Lower lobe of right lung (tissue), 2 donors: ENCODE measurements at regions not wholly inside any gene's neighbourhood (a gene's known extent, or its start where the extent isn't known, plus 50 kb on each side); places are given as distances from the start of the nearest gene placed in this dataset.
A peak's percentile ranks its signal among the peaks of the same experiment; 100 is the strongest.
"Not testable (repeated sequence)": the region's sequence is repeated elsewhere in the genome, so short reads cannot be mapped to it uniquely, and the experiment has no call there.

Experiments used
- ATAC-seq, 2 donors: fragments of 200-7000 bp; cut with Tn5 transposase; one replicate each; pipeline ENCODE4 v1.9.1; 2020 to 2022; ENCODE audit warnings: mild to moderate bottlenecking in 2 of 2, moderate library complexity in 2 of 2
- DNase-seq: peaks from one replicate; pipeline ENCODE4 v3.0.0-alpha.2; 2020
- H3K27ac ChIP-seq: fragments of 200-600 bp; one replicate; pipeline ENCODE4 v1.8.0; 2022
- H3K27me3 ChIP-seq: fragments of 200-600 bp; one replicate; pipeline ENCODE4 v1.8.0; 2022; ENCODE audit warnings: low read depth
- H3K36me3 ChIP-seq: fragments of 200-600 bp; one replicate; pipeline ENCODE4 v1.8.0; 2022; ENCODE audit warnings: mild to moderate bottlenecking
- H3K4me1 ChIP-seq: fragments of 200-600 bp; one replicate; pipeline ENCODE4 v1.8.0; 2022
- H3K4me3 ChIP-seq: fragments of 200-600 bp; one replicate; pipeline ENCODE4 v1.8.0; 2022; ENCODE audit warnings: mild to moderate bottlenecking
- H3K9me3 ChIP-seq: fragments of 200-600 bp; one replicate; pipeline ENCODE4 v1.8.0; 2022
- CTCF ChIP-seq: fragments of 200-600 bp; IDR thresholded peaks from one replicate; pipeline ENCODE4 v1.8.0; 2022; ENCODE audit warnings: antibody characterized with exemption, mild to moderate bottlenecking
- intact Hi-C: fragments of 100-400 bp; cut with DNase I; formaldehyde crosslinking; loops from one replicate; pipeline ENCODE4 v1.11.0; 2022
- donor health status: DM: no; HTN: yes; CAD: no; lungs with severe emphysema.

- Histone ChIP-seq H3K9me3 (no peaks in the 10 kb centered on the region), H3K36me3 (no peaks in the 10 kb centered on the region), H3K4me3 (no peak overlapping the region), H3K27ac (no peak overlapping the region), H3K4me1 (no peaks in the 10 kb centered on the region), H3K27me3 (no peaks in the 10 kb centered on the region)
- TF ChIP-seq CTCF, result no peak
- intact Hi-C loops, result no loop called here
- ATAC-seq, result no peak
- DNase-seq, result no peak
Observed at GRCh38 chr13:80072231-80072630, 268.7 kb downstream of the SPRY2 start.

GRCh38 chr13:80070024-80070703 is 270.8 kb downstream of the SPRY2 start:
- DNase-seq, result no peak
- peak; percentile 15 to 47 for ATAC-seq
- no peaks in the 10 kb centered on the region for H3K4me1 ChIP-seq
- no peak overlapping the region for H3K27ac ChIP-seq
- no peaks in the 10 kb centered on the region for H3K9me3 ChIP-seq
- intact Hi-C loops, result no loop called here
- H3K36me3 ChIP-seq, result no peaks in the 10 kb centered on the region
- H3K4me3 ChIP-seq, result no peak overlapping the region
- H3K27me3 ChIP-seq, result no peaks in the 10 kb centered on the region
- no peak for TF ChIP-seq CTCF

GRCh38 chr13:80069374-80069773 is 271.6 kb downstream of the SPRY2 start:
- no peaks in the 10 kb centered on the region for H3K27me3 ChIP-seq
- intact Hi-C loops, result no loop called here
- no peaks in the 10 kb centered on the region for H3K36me3 ChIP-seq
- H3K4me3 ChIP-seq, result no peak overlapping the region
- H3K27ac ChIP-seq, result no peak overlapping the region
- no peak for ATAC-seq
- DNase-seq, result no peak
- no peaks in the 10 kb centered on the region for H3K9me3 ChIP-seq
- no peaks in the 10 kb centered on the region for H3K4me1 ChIP-seq
- TF ChIP-seq CTCF, result no peak

GRCh38 chr13:80065996-80066395 is 274.9 kb downstream of the SPRY2 start:
- Histone ChIP-seq H3K9me3 (no peaks in the 10 kb centered on the region), H3K27ac (no peak overlapping the region), H3K36me3 (no peaks in the 10 kb centered on the region), H3K4me1 (no peaks in the 10 kb centered on the region), H3K27me3 (no peaks in the 10 kb centered on the region), H3K4me3 (no peak overlapping the region)
- no peak for TF ChIP-seq CTCF
- ATAC-seq (no peak), DNase-seq (no peak)
- intact Hi-C loops, result no loop called here

GRCh38 chr13:80062416-80062815 is 278.5 kb downstream of the SPRY2 start:
- H3K27me3 ChIP-seq, H3K27ac ChIP-seq, DNase-seq, H3K36me3 ChIP-seq, H3K4me1 ChIP-seq, intact Hi-C loops, H3K4me3 ChIP-seq, ATAC-seq, H3K9me3 ChIP-seq: not testable (repeated sequence)

- no peak overlapping the region for H3K4me3 ChIP-seq
- no peaks in the 10 kb centered on the region for H3K4me1 ChIP-seq
- H3K36me3 ChIP-seq, result no peaks in the 10 kb centered on the region
- H3K9me3 ChIP-seq, result no peaks in the 10 kb centered on the region
- intact Hi-C loops, result no loop called here
- no peaks in the 10 kb centered on the region for H3K27me3 ChIP-seq
- ATAC-seq, result no peak
- no peak for DNase-seq
- no peak for TF ChIP-seq CTCF
- no peak overlapping the region for H3K27ac ChIP-seq
Observed at GRCh38 chr13:80059789-80060188, 281.1 kb downstream of the SPRY2 start.
